Endothelial cell of umbilical vein (primary cell): ENCODE measurements at regions not wholly inside any gene's neighbourhood (a gene's known extent, or its start where the extent isn't known, plus 50 kb on each side); places are given as distances from the start of the nearest gene placed in this dataset.

ENCODE experiments used
- BruUV-seq: library from RNA; stranded (reverse); fragments of 400-500 nt; replicated peaks from 2 replicates; lab custom pipeline; 2021; lab: Mats Ljungman, UMichigan
- CTCF ChIA-PET: fragments of 300-600, 350-600 bp; sonication (Branson Sonifier 250); formaldehyde crosslinking; loops from one replicate; lab custom pipeline; 2021; ENCODE audit warnings: antibody characterized with exemption, inconsistent platforms; lab: Charles Lee
- POLR2A ChIA-PET: fragments of 300-600, 350-600 bp; sonication (Branson Sonifier 250); formaldehyde crosslinking; loops from one replicate; lab custom pipeline; 2021; ENCODE audit warnings: antibody characterized with exemption, inconsistent platforms; lab: Charles Lee
- DNase-seq: peaks from one replicate; pipeline ENCODE4 v3.0.0-alpha.2; 2011; ENCODE audit warnings: low read depth, low spot score
- FAIRE-seq: peaks from 2 replicates; lab custom pipeline; 2011; peaks lifted over from hg19 to GRCh38; lab: Jason Lieb, UNC
- H2AFZ ChIP-seq: 2 replicates; pipeline ENCODE4 v1.6.0; 2012; ENCODE audit warnings: low read depth, low read length, control low read depth, inconsistent platforms
- H3K27ac ChIP-seq: 2 replicates; pipeline ENCODE4 v1.5.1; 2011; ENCODE audit warnings: low read depth, mild to moderate bottlenecking, control low read depth, low read length, moderate library complexity; ENCODE audit not compliant: insufficient read depth
- H3K27me3 ChIP-seq, 2 experiments: 2 replicates each; pipeline versions ENCODE4 v1.6.0 to v1.6.1; 2011; ENCODE audit warnings: low read length in 2 of 2, mixed read lengths in 1 of 2; ENCODE audit not compliant: control insufficient read depth in 2 of 2, insufficient read depth in 2 of 2
- H3K36me3 ChIP-seq, 2 experiments: 2 replicates in 1 of 2; 3 replicates in 1 of 2; pipeline ENCODE4 v1.5.1; 2011; ENCODE audit warnings: low read length in 2 of 2, mild to moderate bottlenecking in 1 of 2, moderate library complexity in 1 of 2; ENCODE audit not compliant: control insufficient read depth in 2 of 2, insufficient read depth in 2 of 2; ENCODE audit errors: extremely low read depth in 1 of 2
- H3K4me1 ChIP-seq: 3 replicates; pipeline ENCODE4 v1.5.1; 2011; ENCODE audit warnings: mild to moderate bottlenecking, low read length; ENCODE audit not compliant: control insufficient read depth, insufficient read depth; ENCODE audit errors: extremely low read depth
- H3K4me2 ChIP-seq: 2 replicates; pipeline ENCODE4 v1.6.1; 2011; ENCODE audit warnings: low read length, control low read depth, mixed read lengths; ENCODE audit not compliant: insufficient read depth
- H3K4me3 ChIP-seq, 3 experiments: fragments of 200-600 bp in 1 of 3; sonication (generic), shearing (Covaris generic) in 1 of 3; replicated peaks in 1 of 3; 2 replicates each; pipeline ENCODE4 v1.5.1; 2011 to 2016; ENCODE audit warnings: control low read depth in 3 of 3, low read length in 3 of 3, mild to moderate bottlenecking in 2 of 3, inconsistent platforms in 1 of 3, low read depth in 1 of 3, moderate library complexity in 1 of 3; ENCODE audit not compliant: insufficient read depth in 1 of 3
- H3K79me2 ChIP-seq: 2 replicates; pipeline ENCODE4 v1.6.0; 2012; ENCODE audit warnings: low read length, inconsistent platforms; ENCODE audit not compliant: control insufficient read depth, insufficient read depth
- H3K9ac ChIP-seq: replicated peaks from 2 replicates; pipeline ENCODE3; 2011; ENCODE audit warnings: low read length, control low read depth; ENCODE audit not compliant: insufficient read depth; ENCODE audit errors: extremely low read depth
- H3K9me1 ChIP-seq: replicated peaks from 3 replicates; pipeline ENCODE4 v1.6.0; 2011; ENCODE audit warnings: mild to moderate bottlenecking, low read length; ENCODE audit not compliant: control insufficient read depth, insufficient read depth; ENCODE audit errors: extremely low read depth
- H3K9me3 ChIP-seq: replicated peaks from 2 replicates; pipeline ENCODE4 v1.5.1; 2012; ENCODE audit warnings: low read length, inconsistent platforms; ENCODE audit not compliant: control insufficient read depth, insufficient read depth
- H4K20me1 ChIP-seq: replicated peaks from 2 replicates; pipeline ENCODE3; 2011; ENCODE audit warnings: mild to moderate bottlenecking, low read length; ENCODE audit not compliant: control insufficient read depth, insufficient read depth; ENCODE audit errors: extremely low read depth
- EZH2 ChIP-seq: IDR thresholded peaks from 2 replicates; pipeline ENCODE4 v1.6.1; 2012; ENCODE audit warnings: borderline replicate concordance, low read depth, mild to moderate bottlenecking, moderate library complexity, low read length, inconsistent platforms; ENCODE audit not compliant: severe bottlenecking
- FOS ChIP-seq: IDR thresholded peaks from 2 replicates; pipeline ENCODE4 v1.6.1; 2011; ENCODE audit warnings: mild to moderate bottlenecking, low read length, moderate library complexity, borderline replicate concordance; ENCODE audit not compliant: insufficient read depth
- GATA2 ChIP-seq: IDR thresholded peaks from 2 replicates; pipeline ENCODE4 v1.7.0; 2011; ENCODE audit warnings: low read depth, mild to moderate bottlenecking, moderate library complexity, mixed read lengths, low read length; ENCODE audit not compliant: insufficient read length, insufficient read depth
- JUN ChIP-seq: IDR thresholded peaks from 2 replicates; pipeline ENCODE4 v1.6.1; 2011; ENCODE audit warnings: borderline replicate concordance, low read depth; ENCODE audit not compliant: insufficient read length, insufficient read depth
- MYC ChIP-seq: IDR thresholded peaks from one replicate; pipeline ENCODE4 v1.6.1; 2011; ENCODE audit warnings: mild to moderate bottlenecking, low read depth, low read length
- POLR2A ChIP-seq: IDR thresholded peaks from 2 replicates; pipeline ENCODE4 v1.6.1; 2012; ENCODE audit warnings: low read depth, mild to moderate bottlenecking, control low read depth, low read length
- POLR2AphosphoS5 ChIP-seq: IDR thresholded peaks from 2 replicates; pipeline ENCODE4 v1.6.1; 2012; ENCODE audit warnings: low read depth, mild to moderate bottlenecking, control low read depth, low read length, moderate library complexity; ENCODE audit not compliant: insufficient read depth
- dilution Hi-C: fragments of 300-500 bp; cut with MboI; formaldehyde crosslinking; loops from one replicate; pipeline ENCODE4 v1.15.0; 2019; ENCODE audit warnings: low sequenced_read_pairs; ENCODE audit not compliant: extremely low pct_ligation_motif_present
- intact Hi-C: fragments of 100-400 bp; cut with micrococcal nuclease; formaldehyde crosslinking; loops from one replicate; pipeline ENCODE4 v1.10.0; 2022
- TF ChIP-seq, protein P1 (sequence below): IDR thresholded peaks from 2 replicates; pipeline ENCODE4 v1.6.1; 2011; ENCODE audit not compliant: insufficient read depth, insufficient read length
- TF ChIP-seq, protein P2 (sequence below), 2 donors: IDR thresholded peaks; 1 replicate in 1 of 2; 2 replicates in 1 of 2; pipeline ENCODE4 v1.5.1; 2011; ENCODE audit warnings: low read length in 2 of 2, mild to moderate bottlenecking in 2 of 2, moderate library complexity in 2 of 2, control low read depth in 1 of 2, inconsistent platforms in 1 of 2, low read depth in 1 of 2; ENCODE audit not compliant: insufficient read depth in 1 of 2; ENCODE audit errors: extremely low read depth in 1 of 2

DNA sequence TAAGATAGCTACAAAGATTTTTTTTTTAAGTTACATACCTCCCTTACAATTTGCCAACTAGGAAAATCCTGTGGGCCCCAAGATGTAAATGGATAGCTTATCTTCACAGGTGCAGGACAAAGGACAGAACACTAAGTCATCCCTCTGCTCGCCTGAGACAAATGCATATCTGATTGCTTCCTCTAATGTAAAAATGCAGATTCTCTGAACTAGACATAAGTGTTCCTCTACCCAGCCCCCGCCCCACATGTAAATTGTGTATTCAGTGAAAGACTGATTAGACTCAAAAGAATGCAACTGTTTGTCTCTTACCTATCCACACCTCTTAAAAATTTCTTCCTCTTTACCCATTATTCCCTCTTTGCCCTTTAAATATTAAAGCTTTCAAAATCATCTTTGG lies 96.5 kb downstream of the CYP26B1 start:
- Histone ChIP-seq H2AFZ (no peak overlapping the region), H3K9me3 (no peaks in the 10 kb centered on the region), H3K79me2 (no peaks in the 10 kb centered on the region), H3K4me3 (no peak overlapping the region), H3K27me3 (no peaks in the 10 kb centered on the region), H3K4me2 (no peak overlapping the region), H3K4me1 (no peaks in the 10 kb centered on the region), H4K20me1 (no peaks in the 10 kb centered on the region), H3K9ac (no peak overlapping the region), H3K27ac (no peak overlapping the region), H3K36me3 (no peaks in the 10 kb centered on the region), H3K9me1 (no peaks in the 10 kb centered on the region)
- dilution Hi-C loops (no loop called here), intact Hi-C loops (no loop called here)
- no TSS peak for BruUV-seq
- POLR2A ChIA-PET: no interaction called here
- DNase-seq (no peak), FAIRE-seq (no peak)
- TF ChIP-seq POLR2AphosphoS5: no peak
- no peak for TF ChIP-seq GATA2
- no peak for TF ChIP-seq JUN
- TF ChIP-seq MYC: no peak
- TF ChIP-seq POLR2A: no peak
- TF ChIP-seq, protein P1, sequence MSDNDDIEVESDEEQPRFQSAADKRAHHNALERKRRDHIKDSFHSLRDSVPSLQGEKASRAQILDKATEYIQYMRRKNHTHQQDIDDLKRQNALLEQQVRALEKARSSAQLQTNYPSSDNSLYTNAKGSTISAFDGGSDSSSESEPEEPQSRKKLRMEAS: no peak
- TF ChIP-seq FOS: no peak
- TF ChIP-seq, protein P2, sequence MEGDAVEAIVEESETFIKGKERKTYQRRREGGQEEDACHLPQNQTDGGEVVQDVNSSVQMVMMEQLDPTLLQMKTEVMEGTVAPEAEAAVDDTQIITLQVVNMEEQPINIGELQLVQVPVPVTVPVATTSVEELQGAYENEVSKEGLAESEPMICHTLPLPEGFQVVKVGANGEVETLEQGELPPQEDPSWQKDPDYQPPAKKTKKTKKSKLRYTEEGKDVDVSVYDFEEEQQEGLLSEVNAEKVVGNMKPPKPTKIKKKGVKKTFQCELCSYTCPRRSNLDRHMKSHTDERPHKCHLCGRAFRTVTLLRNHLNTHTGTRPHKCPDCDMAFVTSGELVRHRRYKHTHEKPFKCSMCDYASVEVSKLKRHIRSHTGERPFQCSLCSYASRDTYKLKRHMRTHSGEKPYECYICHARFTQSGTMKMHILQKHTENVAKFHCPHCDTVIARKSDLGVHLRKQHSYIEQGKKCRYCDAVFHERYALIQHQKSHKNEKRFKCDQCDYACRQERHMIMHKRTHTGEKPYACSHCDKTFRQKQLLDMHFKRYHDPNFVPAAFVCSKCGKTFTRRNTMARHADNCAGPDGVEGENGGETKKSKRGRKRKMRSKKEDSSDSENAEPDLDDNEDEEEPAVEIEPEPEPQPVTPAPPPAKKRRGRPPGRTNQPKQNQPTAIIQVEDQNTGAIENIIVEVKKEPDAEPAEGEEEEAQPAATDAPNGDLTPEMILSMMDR (IDR thresholded peaks at IDR 0.05; ENCODE audit: extremely low read depth in 1 of 2, insufficient read depth in 1 of 2, low read depth in 1 of 2, low read length in 2 of 2): no peak
- TF ChIP-seq EZH2: no peak
- CTCF ChIA-PET: interaction anchor here (0.7 to 1.5 kb wide), 3 partner anchors 12 to 14 kb away, joined by 3 to 4 read pairs (median 4); no protein-coding TSS in a partner anchor
